Colonic mucosa (tissue), 4 donors: ENCODE measurements at regions not wholly inside any gene's neighbourhood (a gene's known extent, or its start where the extent isn't known, plus 50 kb on each side); places are given as distances from the start of the nearest gene placed in this dataset.

ENCODE experiments used
- DNase-seq: peaks from one replicate; pipeline ENCODE4 v3.0.0-alpha.2; 2020
- H3K27ac ChIP-seq: fragments of 200-600 bp; one replicate; pipeline ENCODE4 v1.8.0; 2021
- H3K27me3 ChIP-seq: fragments of 200-600 bp; one replicate; pipeline ENCODE4 v1.8.0; 2021
- H3K36me3 ChIP-seq: fragments of 200-600 bp; one replicate; pipeline ENCODE4 v1.8.0; 2021
- H3K4me1 ChIP-seq: fragments of 200-600 bp; one replicate; pipeline ENCODE4 v1.8.0; 2021; ENCODE audit warnings: mild to moderate bottlenecking
- H3K4me3 ChIP-seq: fragments of 200-600 bp; one replicate; pipeline ENCODE4 v1.8.0; 2021
- H3K9ac ChIP-seq, 2 donors: one replicate each; pipeline ENCODE4 v1.7.0; 2013; ENCODE audit warnings: control low read depth in 2 of 2, low read depth in 2 of 2, low read length in 2 of 2
- H3K9me3 ChIP-seq: fragments of 200-600 bp; one replicate; pipeline ENCODE4 v1.8.0; 2021
- CTCF ChIP-seq: fragments of 200-600 bp; IDR thresholded peaks from one replicate; pipeline ENCODE4 v1.8.0; 2022; ENCODE audit warnings: antibody characterized with exemption, mild to moderate bottlenecking
- intact Hi-C: fragments of 100-400 bp; cut with DNase I; formaldehyde crosslinking; loops from one replicate; pipeline ENCODE4 v1.14.1; 2022
- donor health status: healthy.
- donor health status: DM: no; HTN: no; CAD: no.
- donor health status: DM: no; HTN: no; CAD: no.

- H3K27me3 ChIP-seq = no peaks in the 10 kb centered on the region
- H3K27ac ChIP-seq = no peak overlapping the region
Observed at GRCh38 chr4:81274460-81274859, 59.4 kb upstream of the PRKG2 start.

GRCh38 chr4:81272671-81273070 is 57.6 kb upstream of the PRKG2 start:
- intact Hi-C loops = no loop called here
- H3K36me3 ChIP-seq = no peaks in the 10 kb centered on the region
- no peak overlapping the region for H3K9ac ChIP-seq
- no peaks in the 10 kb centered on the region for H3K27me3 ChIP-seq
- no peaks in the 10 kb centered on the region for H3K4me1 ChIP-seq
- H3K9me3 ChIP-seq = no peaks in the 10 kb centered on the region
- no peak for DNase-seq
- no peak for TF ChIP-seq CTCF
- H3K4me3 ChIP-seq = no peak overlapping the region
- no peak overlapping the region for H3K27ac ChIP-seq

More at GRCh38 chr4:81274460-81274859, 59.4 kb upstream of the PRKG2 start:
- H3K4me1 ChIP-seq = no peaks in the 10 kb centered on the region
- no peaks in the 10 kb centered on the region for H3K36me3 ChIP-seq
- no peaks in the 10 kb centered on the region for H3K9me3 ChIP-seq
- intact Hi-C loops = no loop called here
- TF ChIP-seq CTCF = no peak
- H3K9ac ChIP-seq = no peak overlapping the region
- no peak overlapping the region for H3K4me3 ChIP-seq
- no peak for DNase-seq
